ENCODE measurements at regions not wholly inside any gene's neighbourhood (a gene's known extent, or its start where the extent isn't known, plus 50 kb on each side); places are given as distances from the start of the nearest gene placed in this dataset.

GRCh38 chr5:89236900-89237299, 353.9 kb upstream of the MEF2C start:
- no peak for DNase-seq

GRCh38 chr5:89233462-89233861, 350.5 kb upstream of the MEF2C start:
- DNase-seq = no peak

GRCh38 chr5:89232139-89232603, 349.2 kb upstream of the MEF2C start:
- DNase-seq = no peak

GRCh38 chr5:89230178-89230577, 347.2 kb upstream of the MEF2C start:
- no peak for DNase-seq

- DNase-seq = no peak
Measured at GRCh38 chr5:89229331-89230070, 346.5 kb upstream of the MEF2C start.

GRCh38 chr5:89228355-89228754, 345.4 kb upstream of the MEF2C start:
- DNase-seq = no peak

GRCh38 chr5:89218364-89218763, 335.4 kb upstream of the MEF2C start:
- DNase-seq = no peak

GRCh38 chr5:89216606-89217005, 333.6 kb upstream of the MEF2C start:
- no peak for DNase-seq

- DNase-seq = no peak
Measured at GRCh38 chr5:89213573-89213972, 330.6 kb upstream of the MEF2C start.

- DNase-seq = no peak
Measured at GRCh38 chr5:89211836-89212235, 328.9 kb upstream of the MEF2C start.

GRCh38 chr5:89208811-89209210, 325.8 kb upstream of the MEF2C start:
- no peak for DNase-seq

- no peak for DNase-seq
Measured at GRCh38 chr5:89208392-89208791, 325.4 kb upstream of the MEF2C start.

- no peak for DNase-seq
Measured at GRCh38 chr5:89204756-89205155, 321.8 kb upstream of the MEF2C start.

- DNase-seq = no peak
Measured at GRCh38 chr5:89203611-89204010, 320.6 kb upstream of the MEF2C start.

- no peak for DNase-seq
Measured at GRCh38 chr5:89200899-89201298, 317.9 kb upstream of the MEF2C start.

- no peak for DNase-seq
Measured at GRCh38 chr5:89199306-89199705, 316.3 kb upstream of the MEF2C start.

- no peak for DNase-seq
Measured at GRCh38 chr5:89191374-89191773, 308.4 kb upstream of the MEF2C start.

- no peak for DNase-seq
Measured at GRCh38 chr5:89190515-89191265, 307.7 kb upstream of the MEF2C start.

- no peak for DNase-seq
Measured at GRCh38 chr5:89187883-89188465, 305.0 kb upstream of the MEF2C start.

- no peak for DNase-seq
Measured at GRCh38 chr5:89187268-89187667, 304.3 kb upstream of the MEF2C start.

- no peak for DNase-seq
Measured at GRCh38 chr5:89181546-89181945, 298.6 kb upstream of the MEF2C start.

GRCh38 chr5:89179731-89180130, 296.7 kb upstream of the MEF2C start:
- no peak for DNase-seq

- DNase-seq = no peak
Measured at GRCh38 chr5:89178541-89178940, 295.6 kb upstream of the MEF2C start.

- DNase-seq = no peak
Measured at GRCh38 chr5:89173528-89173927, 290.5 kb upstream of the MEF2C start.

Measured in islet precursor cell (in vitro differentiated cells).